WTC11 (cell line): ENCODE measurements at regions not wholly inside any gene's neighbourhood (a gene's known extent, or its start where the extent isn't known, plus 50 kb on each side); places are given as distances from the start of the nearest gene placed in this dataset.

Experiments used
- ATAC-seq: fragments of 200-7000 bp; cut with Tn5 transposase; 2 replicates; pipeline ENCODE4 v1.10.0; 2021; ENCODE audit warnings: mild to moderate bottlenecking, moderate library complexity
- CTCF ChIA-PET: fragments of 300-600 bp; sonication (Branson Sonifier 250); formaldehyde crosslinking; loops from one replicate; lab custom pipeline; 2021; ENCODE audit warnings: antibody characterized with exemption; lab: Charles Lee
- POLR2A ChIA-PET: fragments of 350-600 bp; sonication (Branson Sonifier 250); formaldehyde crosslinking; loops from one replicate; lab custom pipeline; 2021; ENCODE audit warnings: antibody characterized with exemption; lab: Charles Lee
- DNase-seq: peaks from one replicate; pipeline ENCODE4 v3.0.0; 2021; ENCODE audit warnings: low spot score
- H3K27ac Mint-ChIP-seq: 2 replicates; pipeline ENCODE4 v1.8.0; 2021; ENCODE audit warnings: mixed read lengths
- H3K27me3 Mint-ChIP-seq: 2 replicates; pipeline ENCODE4 v1.8.0; 2021; ENCODE audit warnings: low read depth, mild to moderate bottlenecking, moderate library complexity, mixed read lengths
- H3K36me3 Mint-ChIP-seq: 2 replicates; pipeline ENCODE4 v1.8.0; 2021; ENCODE audit warnings: mixed read lengths
- H3K4me1 Mint-ChIP-seq: 2 replicates; pipeline ENCODE4 v1.8.0; 2022; ENCODE audit warnings: mixed read lengths
- H3K4me3 Mint-ChIP-seq: 2 replicates; pipeline ENCODE4 v1.8.0; 2021; ENCODE audit warnings: mild to moderate bottlenecking, moderate library complexity, mixed read lengths
- H3K9me3 Mint-ChIP-seq: 2 replicates; pipeline ENCODE4 v1.8.0; 2021; ENCODE audit warnings: mixed read lengths
- ATF1 ChIP-seq: sonication (generic); formaldehyde crosslinking; IDR thresholded peaks from 2 replicates; pipeline ENCODE4 v1.8.1; 2023; ENCODE audit warnings: mild to moderate bottlenecking, moderate library complexity, missing genetic modification reagents
- CREB1 ChIP-seq: sonication (generic); formaldehyde crosslinking; IDR thresholded peaks from 2 replicates; pipeline ENCODE4 v1.8.0; 2023; ENCODE audit warnings: mild to moderate bottlenecking, missing genetic modification reagents
- EMX1 ChIP-seq: fragments of 250-450 bp; sonication (Bioruptor Pico); IDR thresholded peaks from 2 replicates; pipeline ENCODE4 v1.8.0; 2021; ENCODE audit warnings: mild to moderate bottlenecking
- FOXP1 ChIP-seq: sonication (generic); formaldehyde crosslinking; IDR thresholded peaks from 2 replicates; pipeline ENCODE4 v1.8.0; 2022; ENCODE audit warnings: missing genetic modification reagents, mild to moderate bottlenecking, moderate library complexity, borderline replicate concordance
- GABPB1 ChIP-seq: sonication (generic); formaldehyde crosslinking; IDR thresholded peaks from 2 replicates; pipeline ENCODE4 v1.8.1; 2023; ENCODE audit warnings: mild to moderate bottlenecking, missing genetic modification reagents
- GTF2I ChIP-seq: fragments of 250-450 bp; sonication (Bioruptor Pico); conservative IDR thresholded peaks from 2 replicates; pipeline ENCODE4 v1.4.0; 2021; ENCODE audit warnings: mild to moderate bottlenecking
- KAT7 ChIP-seq: sonication (generic); formaldehyde crosslinking; IDR thresholded peaks from 2 replicates; pipeline ENCODE4 v1.8.1; 2023; ENCODE audit warnings: missing genetic modification reagents, mild to moderate bottlenecking, borderline replicate concordance
- MAX ChIP-seq: sonication (generic); formaldehyde crosslinking; IDR thresholded peaks from 2 replicates; pipeline ENCODE4 v1.8.0; 2022; ENCODE audit warnings: mild to moderate bottlenecking, missing genetic modification reagents
- MXD4 ChIP-seq: fragments of 250-450 bp; sonication (Bioruptor Pico); IDR thresholded peaks from 2 replicates; pipeline ENCODE4 v1.8.0; 2021; ENCODE audit warnings: mild to moderate bottlenecking, moderate library complexity, borderline replicate concordance
- NR1H2 ChIP-seq: sonication (generic); formaldehyde crosslinking; IDR thresholded peaks from 2 replicates; pipeline ENCODE4 v1.9.0; 2021; ENCODE audit warnings: mild to moderate bottlenecking, moderate library complexity, missing genetic modification reagents
- SOX15 ChIP-seq: fragments of 250-450 bp; sonication (Bioruptor Pico); IDR thresholded peaks from 2 replicates; pipeline ENCODE4 v1.9.0; 2021; ENCODE audit warnings: mild to moderate bottlenecking
- USF1 ChIP-seq: sonication (generic); formaldehyde crosslinking; IDR thresholded peaks from 2 replicates; pipeline ENCODE4 v1.8.0; 2022; ENCODE audit warnings: mild to moderate bottlenecking, missing genetic modification reagents
- USF2 ChIP-seq: sonication (generic); formaldehyde crosslinking; IDR thresholded peaks from 2 replicates; pipeline ENCODE4 v1.8.1; 2023; ENCODE audit warnings: mild to moderate bottlenecking, missing genetic modification reagents, moderate library complexity
- ZBTB21 ChIP-seq: sonication (generic); formaldehyde crosslinking; IDR thresholded peaks from 2 replicates; pipeline ENCODE4 v1.8.1; 2023; ENCODE audit warnings: mild to moderate bottlenecking, missing genetic modification reagents, borderline replicate concordance
- ZMAT4 ChIP-seq: fragments of 250-450 bp; sonication (Bioruptor Pico); IDR thresholded peaks from 2 replicates; pipeline ENCODE4 v1.9.0; 2021; ENCODE audit warnings: mild to moderate bottlenecking
- ZNF121 ChIP-seq: sonication (generic); formaldehyde crosslinking; IDR thresholded peaks from 2 replicates; pipeline ENCODE4 v1.8.0; 2023; ENCODE audit warnings: missing genetic modification reagents
- ZNF232 ChIP-seq: sonication (generic); formaldehyde crosslinking; IDR thresholded peaks from 2 replicates; pipeline ENCODE4 v1.8.0; 2022; ENCODE audit warnings: mild to moderate bottlenecking, missing genetic modification reagents
- ZNF423 ChIP-seq: fragments of 250-450 bp; sonication (Bioruptor Pico); IDR thresholded peaks from 2 replicates; pipeline ENCODE4 v2.1.2; 2022; ENCODE audit warnings: mild to moderate bottlenecking, moderate library complexity
- ZNF671 ChIP-seq: fragments of 250-450 bp; sonication (Bioruptor Pico); IDR thresholded peaks from 2 replicates; pipeline ENCODE4 v1.8.0; 2021; ENCODE audit warnings: mild to moderate bottlenecking
- TF ChIP-seq, protein P1 (sequence below): fragments of 250-450 bp; sonication (Bioruptor Pico); IDR thresholded peaks from 2 replicates; pipeline ENCODE4 v1.9.0; 2021; ENCODE audit warnings: mild to moderate bottlenecking, borderline replicate concordance
- TF ChIP-seq, protein P2 (sequence below): sonication (generic); formaldehyde crosslinking; IDR thresholded peaks from 2 replicates; pipeline ENCODE4 v1.8.1; 2022; ENCODE audit warnings: mild to moderate bottlenecking, missing genetic modification reagents, moderate library complexity, borderline replicate concordance

DNA sequence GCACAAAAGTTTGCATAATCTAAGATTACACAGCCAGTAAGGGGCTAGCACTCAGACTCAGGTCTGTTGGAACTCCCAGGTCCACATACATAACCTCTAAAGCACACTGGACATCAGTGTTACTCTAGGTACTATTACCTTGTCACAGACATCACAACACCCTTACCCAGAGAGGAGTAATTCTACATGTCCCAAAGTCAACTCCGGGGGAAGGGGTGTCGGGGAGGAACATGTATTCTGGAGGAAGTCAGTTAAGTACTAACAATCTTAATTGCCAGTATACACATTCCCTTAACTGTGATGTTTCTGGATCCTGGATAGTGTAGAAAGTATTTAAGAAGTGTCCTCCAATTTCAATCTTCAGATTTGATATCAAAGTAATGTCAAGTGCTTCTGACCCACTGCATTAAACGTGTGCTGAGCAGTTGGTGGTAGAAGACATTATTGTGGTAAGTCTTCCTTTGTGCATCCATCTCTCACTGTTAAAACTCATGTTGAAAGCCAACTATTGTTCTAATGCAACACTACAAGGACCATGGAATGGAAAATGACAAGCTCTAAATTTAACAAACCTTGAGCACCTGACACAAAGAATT, 155.4 kb downstream of the CRPPA start:
- no peak for DNase-seq
- peaks cover 6% of the 10 kb centered on the region; the same call in 1 of the 2 replicates for H3K4me1 Mint-ChIP-seq
- no peak for TF ChIP-seq ZMAT4 (CRISPR knock-in tag)
- TF ChIP-seq EMX1 = no peak
- no peak for TF ChIP-seq FOXP1 (CRISPR knock-in tag)
- TF ChIP-seq GABPB1 (CRISPR knock-in tag) = no peak
- TF ChIP-seq, protein P1, sequence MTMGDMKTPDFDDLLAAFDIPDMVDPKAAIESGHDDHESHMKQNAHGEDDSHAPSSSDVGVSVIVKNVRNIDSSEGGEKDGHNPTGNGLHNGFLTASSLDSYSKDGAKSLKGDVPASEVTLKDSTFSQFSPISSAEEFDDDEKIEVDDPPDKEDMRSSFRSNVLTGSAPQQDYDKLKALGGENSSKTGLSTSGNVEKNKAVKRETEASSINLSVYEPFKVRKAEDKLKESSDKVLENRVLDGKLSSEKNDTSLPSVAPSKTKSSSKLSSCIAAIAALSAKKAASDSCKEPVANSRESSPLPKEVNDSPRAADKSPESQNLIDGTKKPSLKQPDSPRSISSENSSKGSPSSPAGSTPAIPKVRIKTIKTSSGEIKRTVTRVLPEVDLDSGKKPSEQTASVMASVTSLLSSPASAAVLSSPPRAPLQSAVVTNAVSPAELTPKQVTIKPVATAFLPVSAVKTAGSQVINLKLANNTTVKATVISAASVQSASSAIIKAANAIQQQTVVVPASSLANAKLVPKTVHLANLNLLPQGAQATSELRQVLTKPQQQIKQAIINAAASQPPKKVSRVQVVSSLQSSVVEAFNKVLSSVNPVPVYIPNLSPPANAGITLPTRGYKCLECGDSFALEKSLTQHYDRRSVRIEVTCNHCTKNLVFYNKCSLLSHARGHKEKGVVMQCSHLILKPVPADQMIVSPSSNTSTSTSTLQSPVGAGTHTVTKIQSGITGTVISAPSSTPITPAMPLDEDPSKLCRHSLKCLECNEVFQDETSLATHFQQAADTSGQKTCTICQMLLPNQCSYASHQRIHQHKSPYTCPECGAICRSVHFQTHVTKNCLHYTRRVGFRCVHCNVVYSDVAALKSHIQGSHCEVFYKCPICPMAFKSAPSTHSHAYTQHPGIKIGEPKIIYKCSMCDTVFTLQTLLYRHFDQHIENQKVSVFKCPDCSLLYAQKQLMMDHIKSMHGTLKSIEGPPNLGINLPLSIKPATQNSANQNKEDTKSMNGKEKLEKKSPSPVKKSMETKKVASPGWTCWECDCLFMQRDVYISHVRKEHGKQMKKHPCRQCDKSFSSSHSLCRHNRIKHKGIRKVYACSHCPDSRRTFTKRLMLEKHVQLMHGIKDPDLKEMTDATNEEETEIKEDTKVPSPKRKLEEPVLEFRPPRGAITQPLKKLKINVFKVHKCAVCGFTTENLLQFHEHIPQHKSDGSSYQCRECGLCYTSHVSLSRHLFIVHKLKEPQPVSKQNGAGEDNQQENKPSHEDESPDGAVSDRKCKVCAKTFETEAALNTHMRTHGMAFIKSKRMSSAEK (CRISPR knock-in tag) = no peak
- no peak for TF ChIP-seq ZNF423 (CRISPR knock-in tag)
- no peak for TF ChIP-seq ZNF121 (CRISPR knock-in tag)
- no peak for TF ChIP-seq CREB1
- no peak for TF ChIP-seq KAT7 (CRISPR knock-in tag)
- TF ChIP-seq NR1H2 (CRISPR knock-in tag) = no peak
- TF ChIP-seq, protein P2, sequence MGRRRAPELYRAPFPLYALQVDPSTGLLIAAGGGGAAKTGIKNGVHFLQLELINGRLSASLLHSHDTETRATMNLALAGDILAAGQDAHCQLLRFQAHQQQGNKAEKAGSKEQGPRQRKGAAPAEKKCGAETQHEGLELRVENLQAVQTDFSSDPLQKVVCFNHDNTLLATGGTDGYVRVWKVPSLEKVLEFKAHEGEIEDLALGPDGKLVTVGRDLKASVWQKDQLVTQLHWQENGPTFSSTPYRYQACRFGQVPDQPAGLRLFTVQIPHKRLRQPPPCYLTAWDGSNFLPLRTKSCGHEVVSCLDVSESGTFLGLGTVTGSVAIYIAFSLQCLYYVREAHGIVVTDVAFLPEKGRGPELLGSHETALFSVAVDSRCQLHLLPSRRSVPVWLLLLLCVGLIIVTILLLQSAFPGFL = no peak
- TF ChIP-seq GTF2I (CRISPR knock-in tag) = no peak
- TF ChIP-seq USF1 (CRISPR knock-in tag) = no peak
- no peak for TF ChIP-seq ZNF232 (CRISPR knock-in tag)
- no peak for TF ChIP-seq ZBTB21 (CRISPR knock-in tag)
- POLR2A ChIA-PET = no interaction called here
- no peaks in the 10 kb centered on the region for H3K9me3 Mint-ChIP-seq
- H3K27me3 Mint-ChIP-seq = no peaks in the 10 kb centered on the region
- no peak overlapping the region for H3K27ac Mint-ChIP-seq
- H3K4me3 Mint-ChIP-seq = no peak overlapping the region
- no peaks in the 10 kb centered on the region for H3K36me3 Mint-ChIP-seq
- CTCF ChIA-PET = no interaction called here
- ATAC-seq = no peak

DNA sequence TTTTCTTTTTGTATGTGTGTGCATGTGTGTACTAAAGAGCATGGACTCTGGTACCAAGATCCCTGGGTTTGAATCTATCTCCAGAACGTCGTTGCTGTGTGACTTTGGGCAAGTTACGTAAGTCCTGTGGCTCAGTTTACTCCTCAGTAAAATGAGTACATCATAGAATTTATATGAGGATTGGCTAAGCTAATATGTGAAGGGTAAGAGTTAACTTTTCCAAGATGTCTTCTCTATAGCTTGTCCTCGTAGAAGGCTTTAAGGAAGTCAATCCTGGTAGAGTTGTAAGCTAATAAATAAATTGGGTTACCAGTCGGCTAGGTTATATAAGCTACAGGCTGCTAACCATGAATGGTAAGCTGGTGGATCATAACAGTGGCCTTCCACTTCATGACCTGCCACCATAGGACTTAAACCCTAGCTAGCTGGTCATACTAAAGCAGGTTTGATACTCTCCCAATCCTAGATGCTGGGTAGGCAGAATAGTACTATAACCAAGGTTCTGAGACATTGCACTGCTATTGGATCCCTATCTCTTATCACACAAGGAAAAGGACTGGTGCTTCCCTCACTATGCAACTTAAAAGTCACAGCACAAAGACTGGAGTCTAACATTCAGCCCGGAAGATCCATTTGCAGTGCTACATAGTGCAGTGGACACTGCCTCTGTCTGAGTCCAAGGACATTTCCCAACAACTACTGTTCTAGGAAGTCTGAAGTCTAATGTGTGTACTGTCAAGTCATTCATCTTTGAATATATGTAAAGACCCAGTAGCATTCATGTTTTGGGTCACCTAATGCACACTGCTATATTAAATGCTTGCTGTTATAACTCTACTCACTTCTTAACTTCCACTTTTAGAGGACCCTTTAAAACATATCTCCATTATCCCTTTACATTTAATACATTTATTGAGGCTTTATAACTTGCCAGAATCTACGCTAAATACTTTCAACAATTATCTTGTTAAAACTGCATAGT, 156.2 kb downstream of the CRPPA start:
- ATAC-seq = no peak
- POLR2A ChIA-PET = no interaction called here
- Mint-ChIP-seq H3K27me3 (no peaks in the 10 kb centered on the region), H3K36me3 (no peaks in the 10 kb centered on the region), H3K27ac (no peak overlapping the region), H3K4me3 (no peak overlapping the region), H3K4me1 (peaks cover 6% of the 10 kb centered on the region; the same call in 1 of the 2 replicates), H3K9me3 (no peaks in the 10 kb centered on the region)
- CTCF ChIA-PET = no interaction called here
- no peak for TF ChIP-seq MAX (CRISPR knock-in tag)
- TF ChIP-seq ZNF671 = no peak
- no peak for TF ChIP-seq ATF1 (CRISPR knock-in tag)
- TF ChIP-seq SOX15 (CRISPR knock-in tag) = no peak
- no peak for TF ChIP-seq USF2 (CRISPR knock-in tag)
- TF ChIP-seq MXD4 = no peak
- no peak for DNase-seq
